ENCODE measurements at regions not wholly inside any gene's neighbourhood (a gene's known extent, or its start where the extent isn't known, plus 50 kb on each side); places are given as distances from the start of the nearest gene placed in this dataset.

- DNase-seq: no peak
Observed at GRCh38 chr17:72523491-72523890, 402.7 kb downstream of the SOX9 start.

GRCh38 chr17:72525225-72526015 is 404.6 kb downstream of the SOX9 start:
- DNase-seq: no peak

DNA sequence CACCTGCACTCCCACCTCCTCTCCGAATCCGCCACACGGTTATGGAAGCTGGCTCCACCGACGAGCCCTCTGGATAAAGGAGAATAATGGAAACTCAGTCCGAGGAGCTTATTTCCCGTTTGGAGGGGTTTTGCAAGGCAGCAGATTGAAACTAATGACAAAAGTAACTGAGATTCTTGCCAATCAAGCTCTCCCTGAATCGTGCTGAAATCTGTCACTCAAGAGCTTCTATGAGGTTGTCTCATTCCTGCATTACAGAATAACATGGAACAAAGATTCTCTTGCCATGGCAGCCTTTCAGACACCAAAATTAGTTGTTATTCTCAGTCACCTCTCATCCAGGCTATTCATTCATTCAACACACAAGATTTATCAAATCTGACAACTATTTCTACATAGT is 405.9 kb downstream of the SOX9 start:
- DNase-seq: no peak

GRCh38 chr17:72527789-72528188 is 407.0 kb downstream of the SOX9 start:
- DNase-seq: no peak

DNA sequence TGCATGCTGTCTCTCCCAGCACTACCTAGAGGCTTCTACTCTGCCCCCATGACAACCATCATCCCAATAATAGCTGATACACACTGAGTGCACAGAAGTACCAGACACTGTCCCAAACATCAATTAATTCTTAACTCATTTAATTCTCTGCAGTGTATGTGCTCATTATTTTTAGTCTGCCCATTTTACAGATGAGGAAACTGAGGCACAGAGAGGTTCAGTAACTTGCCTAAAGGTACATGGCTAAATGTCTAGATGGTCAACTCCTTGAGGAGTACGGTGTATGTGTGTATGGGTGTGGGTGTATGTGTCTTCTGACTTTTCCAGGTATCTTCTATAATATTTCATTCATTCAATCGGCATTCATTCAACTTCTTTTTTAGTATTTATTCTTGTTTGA is 407.9 kb downstream of the SOX9 start:
- no peak for DNase-seq

- peak in 3 of 14 donors; percentile 12 to 42 (median 25) for DNase-seq
Observed at GRCh38 chr17:72529386-72529785, 408.6 kb downstream of the SOX9 start.

DNA sequence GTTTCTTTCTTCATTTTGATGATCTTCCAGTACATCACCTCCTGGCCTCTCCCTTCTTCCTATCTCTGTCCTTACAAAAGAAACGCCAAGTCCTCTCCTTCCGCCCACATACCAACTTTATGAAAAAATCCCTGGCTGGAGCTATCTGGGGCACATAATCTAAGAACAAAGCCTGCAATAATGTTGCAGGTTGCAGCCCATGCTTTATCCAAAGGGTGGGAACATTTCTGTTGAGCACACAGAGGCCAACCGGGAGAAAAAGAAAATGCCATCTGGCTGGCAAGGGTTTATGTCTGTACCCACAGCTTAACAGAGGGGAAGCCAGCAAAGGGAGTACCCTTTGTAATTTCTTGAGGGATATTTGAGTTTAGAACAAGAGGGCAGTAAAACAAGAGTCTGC is 409.6 kb downstream of the SOX9 start:
- DNase-seq: no peak

GRCh38 chr17:72531729-72532128 is 410.9 kb downstream of the SOX9 start:
- no peak for DNase-seq

GRCh38 chr17:72534265-72534664 is 413.4 kb downstream of the SOX9 start:
- no peak for DNase-seq

DNA sequence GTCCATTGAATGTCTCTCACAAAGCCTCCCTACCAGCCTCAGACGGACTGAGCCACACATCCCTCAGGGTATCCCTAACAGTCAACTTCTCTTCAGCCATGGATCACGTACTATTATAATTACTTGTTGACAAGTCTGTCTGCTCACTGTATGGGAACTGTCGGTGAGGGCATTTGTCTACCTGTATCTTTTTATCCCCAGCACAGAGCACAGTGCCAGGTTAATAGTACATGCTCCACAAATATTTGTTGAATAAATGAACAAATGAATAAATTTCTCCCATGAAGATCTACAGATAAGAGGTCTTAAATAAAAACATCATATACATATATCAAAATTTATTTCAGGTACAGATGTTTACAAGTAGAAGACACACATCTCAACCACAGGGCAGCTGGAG is 414.0 kb downstream of the SOX9 start:
- no peak for DNase-seq

DNA sequence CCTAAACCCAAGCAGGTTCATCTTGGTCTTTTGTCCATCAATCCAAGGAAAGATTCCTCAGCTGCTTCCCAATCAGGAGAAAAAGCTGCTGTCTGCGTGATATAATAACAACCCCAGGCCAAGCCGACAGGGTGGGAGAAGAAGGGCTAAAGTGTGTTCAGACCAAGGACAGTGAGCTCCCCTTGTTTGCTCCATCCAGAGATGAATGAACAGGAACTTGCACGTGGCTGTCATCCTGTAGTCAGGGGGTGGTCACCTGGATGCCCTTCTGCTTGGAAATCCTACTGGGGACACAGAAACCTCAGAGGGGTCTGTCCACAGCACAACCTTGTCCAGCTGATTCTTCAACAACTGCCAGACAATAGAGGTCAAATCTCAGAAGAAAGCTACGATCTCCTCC is 414.5 kb downstream of the SOX9 start:
- DNase-seq: no peak

DNA sequence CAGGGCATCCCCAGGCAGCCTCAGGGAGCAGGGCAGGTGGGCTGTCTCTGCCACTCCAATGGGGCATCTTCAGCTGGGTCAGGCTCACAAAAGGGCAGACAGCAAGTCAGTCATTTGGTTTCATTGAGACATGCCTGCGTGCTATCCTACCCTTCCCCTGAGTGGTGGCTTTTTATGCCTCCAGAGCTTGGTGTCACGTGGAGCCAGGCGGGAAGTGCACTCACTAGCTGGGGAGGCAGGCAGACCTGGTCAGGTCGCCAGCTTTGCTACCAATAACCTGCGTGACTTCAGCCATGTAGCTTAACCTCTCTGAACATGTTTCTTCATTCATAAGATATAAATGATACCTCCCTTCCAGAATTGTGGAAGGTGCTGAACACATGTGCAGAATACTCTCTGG is 415.0 kb downstream of the SOX9 start:
- no peak for DNase-seq

GRCh38 chr17:72536788-72537187 is 416.0 kb downstream of the SOX9 start:
- DNase-seq: no peak

DNA sequence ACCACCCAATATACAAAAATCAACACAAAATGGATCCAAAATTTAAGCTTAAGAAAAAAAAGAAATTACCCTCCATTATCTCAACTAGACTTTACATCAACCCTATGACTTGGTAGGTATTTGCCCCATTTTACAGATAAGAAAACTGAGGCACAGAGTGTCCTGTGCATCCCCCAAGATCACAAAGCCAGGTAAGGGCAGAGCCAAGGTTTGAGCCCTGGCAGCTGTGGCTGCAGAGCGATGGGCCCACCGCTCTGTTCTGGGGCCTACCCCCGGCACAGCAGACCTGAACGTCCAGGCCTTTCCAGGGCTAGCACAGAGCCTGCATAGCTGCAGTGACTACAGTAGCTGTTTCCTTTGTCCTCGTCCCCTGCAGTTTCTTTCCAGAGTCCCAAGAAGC is 417.6 kb downstream of the SOX9 start:
- DNase-seq: no peak

DNA sequence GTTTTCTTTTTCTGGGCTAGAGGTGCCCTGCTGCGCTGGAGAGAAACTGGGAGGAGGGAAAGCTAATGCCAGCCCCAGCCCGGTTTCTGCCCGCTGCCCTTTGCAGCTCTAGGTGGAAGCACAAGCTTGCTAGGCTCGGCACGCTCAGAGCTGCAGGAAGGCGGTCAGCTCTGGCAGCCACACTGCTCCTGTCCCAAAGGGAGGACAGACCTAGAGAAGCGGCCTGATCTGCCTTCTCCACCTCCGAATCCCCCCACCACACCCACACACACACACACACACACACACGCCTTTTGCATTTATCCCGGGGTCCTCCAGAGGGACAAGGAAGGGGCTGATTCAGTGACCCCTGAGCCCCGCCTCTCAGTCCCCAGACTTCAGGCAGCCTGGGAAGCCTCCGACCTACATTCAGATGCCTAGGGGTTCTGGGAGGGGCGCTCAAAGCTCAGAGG is 418.1 kb downstream of the SOX9 start:
- peak in 6 of 14 donors; percentile 9 to 58 (median 44) for DNase-seq

GRCh38 chr17:72539981-72540897 is 419.4 kb downstream of the SOX9 start:
- DNase-seq: peak in 13 of 14 donors; percentile 42 to 92 (median 72)

- no peak for DNase-seq
Observed at GRCh38 chr17:72542317-72542716, 421.5 kb downstream of the SOX9 start.

DNA sequence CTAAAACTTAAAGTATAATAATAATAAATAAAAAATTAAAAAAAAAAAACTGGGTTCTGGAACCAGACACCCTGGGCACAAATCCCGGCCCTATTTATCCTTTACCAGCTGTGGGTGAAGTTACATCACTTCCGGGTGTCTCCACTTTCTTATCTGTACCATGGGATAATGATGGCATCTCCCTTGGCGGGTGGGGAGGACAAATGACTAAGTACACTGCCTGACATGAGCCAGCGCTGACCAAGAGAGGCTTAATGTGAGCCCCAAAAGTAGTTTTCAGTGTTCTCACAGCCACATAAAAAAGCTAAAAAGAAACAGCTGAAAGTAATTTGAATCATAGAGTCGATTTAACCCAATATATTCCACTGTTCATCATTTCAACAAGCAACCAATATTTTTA is 424.9 kb downstream of the SOX9 start:
- DNase-seq: no peak

DNA sequence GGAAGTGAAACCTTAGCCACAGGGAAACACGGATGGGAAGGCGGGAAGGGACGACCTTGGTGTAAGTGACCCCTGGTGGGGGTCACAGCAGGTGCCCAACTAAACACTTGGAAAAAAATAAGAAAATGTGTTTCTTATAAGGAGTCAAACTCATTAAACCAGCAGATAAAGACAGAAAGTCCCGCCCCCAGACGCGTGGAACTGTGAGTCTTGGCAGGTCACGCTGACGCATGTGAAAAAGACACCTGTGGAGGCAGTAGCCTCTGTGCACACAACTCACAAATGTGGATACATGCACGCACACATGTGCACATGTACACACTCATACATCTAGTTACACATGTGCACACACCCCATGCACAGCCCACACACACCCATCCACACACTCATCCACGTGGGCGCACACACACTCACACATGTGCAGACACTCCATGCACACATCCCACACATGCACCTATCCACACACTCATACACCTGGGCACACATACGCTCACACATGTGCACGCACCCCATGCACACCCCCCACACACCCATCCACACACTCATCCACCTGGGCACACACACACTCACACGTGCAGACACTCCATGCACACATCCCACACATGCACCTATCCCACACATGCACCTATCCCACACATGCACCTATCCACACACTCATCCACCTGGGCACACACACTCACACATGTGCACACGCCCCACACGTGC is 432.4 kb downstream of the SOX9 start:
- no peak for DNase-seq

- DNase-seq: no peak
Observed at GRCh38 chr17:72554508-72554907, 433.7 kb downstream of the SOX9 start.

DNA sequence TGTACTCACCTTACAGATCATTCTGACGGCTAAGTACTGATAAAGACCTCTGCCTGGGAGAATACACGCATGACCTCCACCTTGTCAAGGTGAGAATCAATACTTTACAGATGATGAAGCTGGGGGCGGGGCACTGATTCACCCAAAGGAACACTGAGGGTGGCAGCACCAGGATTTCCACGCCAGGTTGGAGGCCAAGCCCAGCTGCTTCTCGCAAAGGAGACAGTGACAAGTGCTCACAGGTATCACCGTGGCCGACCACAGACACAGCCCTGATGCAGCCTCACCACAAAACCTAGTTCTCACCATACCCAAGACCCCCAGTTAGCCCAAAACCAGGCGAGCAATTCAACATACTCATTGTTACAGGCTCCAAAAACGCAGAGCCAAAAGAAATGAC is 434.2 kb downstream of the SOX9 start:
- DNase-seq: no peak

DNA sequence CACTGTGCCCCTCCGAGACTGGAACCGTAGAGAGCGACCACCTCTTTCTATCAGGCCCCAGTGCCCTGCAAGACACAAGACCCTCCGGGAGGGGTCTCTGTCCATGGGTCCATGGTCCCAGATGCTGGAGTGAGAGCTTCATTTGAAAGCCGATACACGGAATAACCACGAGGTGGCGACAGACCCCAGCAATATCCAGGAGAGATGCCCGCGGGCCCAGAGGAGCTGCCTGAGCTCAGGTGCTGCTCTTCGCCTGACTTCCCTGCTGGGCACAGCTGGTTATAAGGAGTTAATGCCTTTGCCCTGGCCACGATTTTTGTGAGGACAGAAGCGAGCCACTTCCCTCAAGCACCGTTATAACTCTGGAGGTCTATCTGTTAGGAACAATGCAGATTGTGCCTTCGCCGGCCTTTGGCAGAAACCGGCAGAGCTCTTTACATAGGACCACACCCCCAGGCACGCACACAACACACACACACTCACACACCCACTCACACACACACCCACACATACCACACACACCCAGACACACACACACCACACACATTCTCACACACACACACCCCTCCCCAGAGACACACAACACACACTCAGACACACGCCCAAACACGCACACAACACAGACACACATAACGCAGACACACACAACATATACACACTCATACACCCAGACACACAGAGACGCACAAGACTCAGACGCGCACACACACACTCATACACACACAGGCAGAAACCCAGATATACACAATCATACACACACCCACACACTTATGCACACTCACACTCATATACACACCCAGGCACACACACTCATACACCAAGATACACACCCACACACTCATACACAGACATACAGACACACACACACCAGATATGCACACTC is 436.4 kb downstream of the SOX9 start:
- DNase-seq: peak in 9 of 14 donors; percentile 4 to 58 (median 31)

All from C1 segment of cervical spinal cord (tissue), 14 donors.